HG02970 (cell line): ENCODE measurements at regions not wholly inside any gene's neighbourhood (a gene's known extent, or its start where the extent isn't known, plus 50 kb on each side); places are given as distances from the start of the nearest gene placed in this dataset.
"Not testable (repeated sequence)": the region's sequence is repeated elsewhere in the genome, so short reads cannot be mapped to it uniquely, and the experiment has no call there.

ENCODE experiments used
- ATAC-seq: cut with Tn5 transposase; IDR thresholded peaks from one replicate; pipeline ENCODE4 v1.9.1; 2021; ENCODE audit warnings: mild to moderate bottlenecking, moderate library complexity, moderate number of reproducible peaks; ENCODE audit not compliant: unreplicated experiment, low FRiP score

DNA sequence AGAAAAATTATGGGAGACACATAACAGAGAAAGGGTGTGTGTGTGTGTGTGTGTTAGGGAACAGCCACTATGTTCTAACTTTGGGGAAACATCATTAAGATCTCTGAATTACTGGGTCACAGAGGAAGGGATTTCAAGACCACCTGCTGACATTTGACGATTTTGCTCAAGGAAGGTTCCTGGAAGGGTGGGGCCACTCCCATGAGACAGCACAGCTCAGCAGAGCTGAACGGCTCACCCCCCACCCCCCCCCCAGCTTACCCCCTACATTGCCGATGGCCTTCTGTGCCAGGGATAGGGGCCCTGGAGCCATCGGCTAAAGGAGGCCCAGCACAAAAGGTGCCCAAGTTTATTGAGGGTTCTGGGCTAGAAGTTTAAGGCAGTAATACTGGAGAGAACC, 122.4 kb downstream of the NPIPB11 start:
- ATAC-seq, result not testable (repeated sequence)

DNA sequence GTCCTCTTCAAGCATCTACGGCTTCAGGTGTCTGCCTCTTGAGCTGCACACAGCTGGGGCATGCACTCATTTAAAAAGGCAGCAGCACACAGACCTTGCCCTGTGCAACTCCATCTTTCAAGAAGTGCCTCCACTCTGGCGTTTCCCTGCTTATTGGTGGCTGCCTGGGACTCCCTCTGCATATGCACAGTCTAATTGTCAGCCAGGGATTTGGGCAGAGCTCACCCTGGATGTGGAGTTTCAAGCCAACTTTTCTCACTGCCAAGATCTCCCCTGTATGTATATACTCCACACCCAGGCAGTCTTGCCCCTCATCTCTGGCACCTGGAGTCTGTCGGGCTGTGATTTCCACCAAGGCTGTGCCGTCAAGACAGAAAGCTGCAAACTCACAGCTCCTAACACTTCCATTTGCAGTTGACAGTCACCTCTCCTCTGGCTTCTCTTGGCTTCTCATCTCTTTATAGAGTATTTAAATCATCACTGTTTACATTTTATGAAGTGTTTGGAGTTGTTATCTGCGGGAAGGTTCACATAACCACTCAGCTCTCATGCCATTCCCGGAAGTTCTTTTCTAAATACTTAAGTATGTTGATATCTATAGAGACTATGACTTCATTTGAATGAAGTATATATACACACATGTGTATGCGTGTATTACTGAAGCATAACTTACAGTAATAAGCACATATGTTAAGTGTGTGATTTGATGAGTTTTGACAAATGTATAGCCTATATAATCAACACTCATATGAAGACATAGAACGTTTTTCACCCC, 128.2 kb downstream of the NPIPB11 start:
- not testable (repeated sequence) for ATAC-seq

DNA sequence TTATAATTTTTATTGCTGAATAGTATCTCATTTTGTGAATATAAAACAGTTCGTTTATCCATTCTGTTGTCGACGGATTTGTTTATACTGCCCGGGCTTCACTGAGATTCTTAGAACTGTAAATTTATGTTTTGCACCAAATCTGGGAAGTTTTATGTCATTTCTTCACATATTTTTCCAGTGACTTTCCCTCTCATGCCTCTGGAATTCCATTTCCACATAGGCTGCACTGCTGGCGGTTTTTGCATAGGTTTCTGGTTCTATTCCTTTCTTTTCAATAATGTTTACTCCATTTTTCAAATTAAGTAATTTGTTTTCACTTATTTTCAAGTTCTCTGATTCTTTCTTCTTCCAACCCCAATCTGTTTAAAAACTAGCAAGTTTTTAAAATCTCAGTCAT, 130.1 kb downstream of the NPIPB11 start:
- not testable (repeated sequence) for ATAC-seq

DNA sequence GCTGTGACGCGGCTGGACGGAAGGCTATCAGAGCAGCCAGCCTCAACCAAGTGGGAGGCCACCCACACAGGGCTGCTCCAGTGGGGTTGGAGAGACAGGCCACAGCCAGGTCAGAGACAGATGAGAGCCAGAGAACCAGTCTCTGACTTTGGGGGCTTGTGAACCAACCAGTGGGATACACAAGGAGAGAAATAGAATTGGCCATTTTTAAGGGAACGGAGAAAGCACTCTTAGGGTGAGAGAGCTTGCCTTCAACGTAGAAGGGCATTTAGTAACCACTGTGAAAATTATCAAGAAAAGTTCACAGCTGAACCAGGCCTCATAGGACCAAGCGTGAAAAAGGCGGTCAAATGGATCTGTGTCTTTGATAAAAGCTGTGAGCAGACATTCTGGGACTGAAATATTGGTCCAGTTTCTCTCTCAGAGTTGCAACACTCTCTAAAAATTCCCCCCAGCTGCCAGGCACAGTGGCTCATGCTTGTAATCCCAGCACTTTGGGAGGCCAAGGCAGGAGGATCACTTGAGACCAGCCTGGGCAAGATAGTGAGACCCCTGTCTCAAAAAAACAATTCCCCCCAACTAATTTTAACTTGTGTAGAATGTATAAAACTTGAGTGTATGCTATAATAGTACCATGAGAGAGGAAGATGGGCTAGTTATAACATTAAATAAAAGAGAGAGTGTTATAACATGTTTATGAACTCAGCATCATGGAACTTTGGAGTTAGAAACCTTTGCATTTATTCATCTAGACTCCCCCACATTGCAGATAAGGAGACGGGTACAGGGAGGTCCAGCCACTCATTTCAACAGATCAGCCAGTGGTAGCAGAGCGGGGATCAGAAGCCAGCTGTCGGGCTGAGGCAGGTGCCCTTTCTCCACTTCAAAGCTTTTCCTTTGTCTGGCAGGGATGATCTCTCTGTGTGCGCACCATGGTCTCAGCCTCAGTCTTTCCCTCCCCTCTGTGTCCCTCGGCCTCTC, 132.2 kb downstream of the NPIPB11 start:
- not testable (repeated sequence) for ATAC-seq

DNA sequence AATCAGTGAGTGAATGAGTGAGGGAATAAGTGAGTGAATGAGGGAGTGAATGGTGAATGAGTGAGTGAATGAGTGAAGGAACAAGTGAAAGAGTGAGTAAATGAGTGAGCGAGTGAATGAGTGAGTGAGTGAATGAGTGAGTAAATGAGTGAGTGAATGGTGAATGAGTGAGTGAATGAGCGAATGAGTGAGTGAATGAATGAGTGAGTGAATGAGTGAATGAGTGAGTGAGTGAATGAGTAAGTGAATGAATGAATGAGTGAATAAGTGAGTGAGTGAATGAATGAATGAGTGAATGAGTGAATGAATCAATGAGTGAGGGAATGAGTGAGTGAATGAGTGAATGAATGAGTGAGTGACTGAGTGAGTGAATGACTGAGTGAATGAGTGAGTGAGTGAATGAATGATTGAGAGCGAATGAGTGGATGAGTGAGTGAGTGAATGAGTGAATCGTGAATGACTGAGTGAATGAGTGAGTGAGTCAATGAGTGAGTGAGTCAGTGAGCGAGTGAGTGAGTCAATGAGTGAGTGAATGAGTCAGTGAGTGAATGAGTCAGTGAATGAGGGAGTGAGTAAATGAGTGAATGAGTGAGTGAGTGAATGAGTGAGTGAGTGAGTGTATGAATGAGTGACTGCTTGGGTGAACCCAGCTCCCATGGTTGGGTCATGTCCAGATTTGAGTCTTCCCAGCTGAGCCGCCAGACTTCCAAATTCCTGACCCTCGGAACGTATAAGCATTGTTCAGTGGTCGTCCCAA, 133.0 kb downstream of the NPIPB11 start:
- ATAC-seq, result not testable (repeated sequence)

DNA sequence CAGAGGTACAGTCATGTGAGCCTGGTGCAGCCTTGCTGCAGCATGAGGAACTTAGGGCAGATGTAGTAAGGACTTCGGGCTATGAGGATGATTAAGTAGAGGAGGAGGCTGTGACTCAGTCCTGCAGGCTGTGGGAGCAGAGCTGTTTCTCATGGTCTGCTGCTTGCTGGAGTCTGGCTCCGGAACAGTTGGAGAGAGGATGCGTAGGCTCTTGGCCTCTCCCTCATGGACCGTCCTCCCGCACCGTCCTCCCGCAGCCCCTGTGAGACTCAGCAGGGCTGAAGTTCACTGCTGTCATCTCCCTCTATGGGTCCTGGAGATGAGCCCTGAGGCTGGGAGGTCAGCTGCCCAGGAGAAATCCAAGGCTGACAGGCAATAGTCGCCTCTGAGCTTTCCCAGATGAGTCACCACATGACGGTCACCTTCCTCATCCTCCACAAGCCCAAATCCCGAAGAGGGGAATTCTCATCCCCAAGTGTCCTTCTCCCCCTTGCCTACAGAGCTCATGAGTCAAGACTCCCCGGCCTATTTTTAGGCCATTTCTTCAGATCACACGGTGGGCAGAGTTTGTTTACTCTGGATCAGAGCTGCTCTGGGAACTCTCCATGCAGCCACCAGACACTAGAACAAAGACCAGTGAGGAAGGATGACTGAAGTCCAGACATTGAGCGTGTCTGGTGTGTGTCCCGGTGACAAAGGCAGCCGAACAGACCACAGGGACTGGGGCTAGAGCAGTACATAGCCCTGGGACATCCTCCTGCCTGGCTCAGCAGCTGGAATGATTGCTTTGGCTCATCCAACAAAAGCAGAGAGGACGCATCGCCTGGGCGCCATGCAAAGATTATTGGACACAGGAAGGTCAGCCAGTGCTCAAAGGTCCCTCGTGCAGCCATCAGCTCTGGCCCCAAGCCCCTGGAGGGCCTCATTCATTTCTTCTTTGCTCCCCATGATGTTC, 134.5 kb downstream of the NPIPB11 start:
- not testable (repeated sequence) for ATAC-seq

DNA sequence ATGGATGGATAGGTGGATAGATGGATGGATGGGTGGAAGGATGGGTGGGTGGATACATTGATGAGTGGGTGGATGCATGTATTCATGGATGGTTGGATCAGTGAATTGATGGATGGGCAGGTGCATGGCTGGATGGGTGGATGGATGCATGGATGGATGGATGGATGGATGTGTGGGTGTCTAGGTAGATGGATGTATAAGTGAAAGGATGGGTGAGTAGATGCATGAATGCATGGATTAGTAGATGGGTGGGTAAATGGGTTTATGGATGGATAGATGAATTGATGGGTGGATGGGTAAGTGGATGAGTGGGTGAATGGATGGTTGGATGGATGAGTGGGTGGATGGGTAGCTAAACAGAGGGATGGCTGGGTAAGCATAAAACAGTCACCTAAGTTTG, 135.6 kb downstream of the NPIPB11 start:
- not testable (repeated sequence) for ATAC-seq

DNA sequence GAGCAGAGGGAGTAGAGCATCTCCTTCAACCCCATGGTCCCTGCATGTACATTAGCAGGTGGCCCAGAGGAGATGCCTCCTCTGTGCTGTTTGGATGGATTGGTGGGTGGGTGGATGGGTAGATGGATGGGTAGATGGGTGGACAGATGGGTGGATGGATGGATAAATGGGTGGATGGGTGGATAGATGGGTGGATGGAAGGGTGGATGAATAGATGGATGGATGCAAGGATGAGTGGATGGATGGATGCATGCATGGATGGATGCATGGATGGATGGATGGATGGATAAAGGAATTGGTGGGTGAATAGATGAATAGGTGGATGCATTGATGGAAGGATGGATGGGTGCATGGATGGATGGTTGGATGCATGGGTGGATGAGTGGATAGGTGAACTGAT, 136.5 kb downstream of the NPIPB11 start:
- not testable (repeated sequence) for ATAC-seq

DNA sequence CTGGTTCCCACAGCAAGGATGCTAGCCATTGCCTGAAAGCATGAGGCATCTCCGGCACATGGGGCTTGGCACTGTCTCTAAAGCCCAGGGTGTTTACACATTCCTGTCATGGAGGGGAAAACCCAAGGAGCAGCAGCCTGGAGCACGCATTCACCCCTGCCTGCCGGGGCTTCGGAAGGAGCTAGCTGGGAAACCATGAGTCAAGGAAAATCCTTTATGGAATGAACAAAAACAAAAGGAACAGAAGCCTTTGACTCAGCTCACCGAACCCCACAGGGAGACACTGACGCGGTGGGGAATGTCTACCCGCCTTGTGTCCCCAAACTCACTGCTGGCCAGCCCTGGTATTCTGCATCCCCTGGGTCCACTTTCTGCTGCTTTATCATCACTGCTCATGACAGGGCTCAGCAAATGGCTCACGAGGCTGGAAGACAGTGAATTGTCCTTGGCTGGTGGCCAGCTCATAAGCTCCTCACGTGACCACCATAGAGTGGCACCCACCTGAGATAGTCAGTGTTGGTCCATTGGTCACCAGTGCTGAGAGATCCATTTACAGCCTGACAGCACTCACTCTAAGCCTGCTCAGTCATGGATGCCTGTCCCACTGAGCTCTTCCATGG, 137.2 kb downstream of the NPIPB11 start:
- not testable (repeated sequence) for ATAC-seq

DNA sequence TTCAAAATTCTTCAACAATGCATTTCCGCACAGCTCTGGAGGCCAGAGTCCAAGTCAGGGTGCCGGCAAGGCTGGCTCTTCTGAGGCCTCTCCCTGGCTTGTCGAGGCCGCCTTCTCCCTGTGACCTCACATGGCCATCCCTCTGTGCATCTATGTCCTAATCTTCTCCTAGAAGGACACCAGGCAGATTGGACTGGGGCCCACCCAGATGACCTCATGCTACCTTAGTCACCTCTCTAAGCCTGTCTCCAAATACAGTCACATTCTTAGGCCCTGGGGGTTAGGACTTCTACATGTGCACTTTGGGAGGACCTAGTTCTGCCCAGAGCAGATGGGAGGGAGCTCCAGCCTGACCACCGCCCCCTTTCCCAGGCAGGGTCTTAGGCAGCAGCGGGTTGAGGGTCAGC, 137.7 kb downstream of the NPIPB11 start:
- not testable (repeated sequence) for ATAC-seq

DNA sequence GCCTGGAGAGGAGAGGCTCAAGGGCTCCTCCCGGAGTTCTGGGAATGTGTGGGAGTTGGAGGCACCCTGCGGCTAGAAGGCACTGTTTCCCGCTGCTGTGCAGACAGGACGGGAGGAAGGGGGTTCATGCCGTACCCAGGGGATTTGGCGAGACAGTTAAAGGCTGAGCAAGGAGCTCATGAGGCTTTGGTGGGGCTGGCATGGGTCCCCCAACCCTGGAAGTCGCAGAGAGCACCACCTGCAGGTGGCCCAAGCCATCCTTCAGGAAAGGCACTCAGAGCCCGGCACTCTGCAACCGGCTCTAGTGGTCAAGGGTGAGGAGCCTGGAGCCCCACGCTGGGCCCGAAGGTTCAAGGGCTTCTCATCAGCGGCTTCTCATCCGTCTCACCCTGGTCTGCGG, 138.2 kb downstream of the NPIPB11 start:
- not testable (repeated sequence) for ATAC-seq

DNA sequence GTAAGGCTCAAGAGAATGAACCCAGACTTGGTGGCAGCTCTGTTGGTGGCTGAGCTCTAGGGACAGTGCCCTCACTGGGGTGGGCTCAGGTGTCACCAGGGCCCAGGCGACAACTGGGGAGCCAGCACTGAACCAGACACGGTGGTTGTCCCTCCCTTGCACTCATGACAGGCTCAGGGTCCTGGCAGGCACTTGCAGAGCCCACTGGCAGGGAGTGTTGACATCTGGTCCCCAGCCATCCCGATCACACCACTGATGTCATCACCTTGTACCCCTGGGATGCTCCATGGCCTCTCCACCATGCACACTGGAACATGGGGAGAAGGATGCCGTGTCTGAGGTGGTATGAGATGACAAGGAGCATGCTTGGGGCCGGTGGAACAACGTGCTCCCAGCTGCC, 138.6 kb downstream of the NPIPB11 start:
- ATAC-seq, result not testable (repeated sequence)

DNA sequence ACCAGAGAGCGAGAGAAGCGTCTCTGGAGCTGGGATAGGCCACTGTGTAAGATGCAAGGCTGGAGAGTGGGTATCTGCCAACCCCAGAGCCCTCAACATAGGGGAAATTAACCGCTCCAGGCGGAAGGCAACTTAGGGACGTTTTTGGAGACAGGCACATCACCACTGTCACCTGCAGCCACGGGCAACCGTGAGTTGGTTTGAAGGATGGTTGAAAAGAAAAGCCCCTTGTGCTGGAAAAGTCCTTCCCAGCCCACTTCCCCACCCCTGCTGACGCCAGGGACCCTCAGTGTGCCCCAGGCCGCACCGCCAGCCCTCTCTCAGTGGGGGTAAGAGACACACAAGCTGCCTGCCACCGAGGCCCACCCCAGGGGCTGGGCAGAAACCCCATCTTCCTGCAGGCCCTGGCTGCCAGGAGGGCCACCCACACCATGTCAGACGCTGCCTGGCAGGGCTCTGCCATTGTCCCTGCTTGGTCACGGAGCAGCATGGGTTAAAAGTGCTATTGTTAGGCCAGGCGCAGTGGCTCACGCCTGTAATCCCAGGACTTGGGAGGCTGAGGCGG, 139.4 kb downstream of the NPIPB11 start:
- ATAC-seq, result not testable (repeated sequence)

DNA sequence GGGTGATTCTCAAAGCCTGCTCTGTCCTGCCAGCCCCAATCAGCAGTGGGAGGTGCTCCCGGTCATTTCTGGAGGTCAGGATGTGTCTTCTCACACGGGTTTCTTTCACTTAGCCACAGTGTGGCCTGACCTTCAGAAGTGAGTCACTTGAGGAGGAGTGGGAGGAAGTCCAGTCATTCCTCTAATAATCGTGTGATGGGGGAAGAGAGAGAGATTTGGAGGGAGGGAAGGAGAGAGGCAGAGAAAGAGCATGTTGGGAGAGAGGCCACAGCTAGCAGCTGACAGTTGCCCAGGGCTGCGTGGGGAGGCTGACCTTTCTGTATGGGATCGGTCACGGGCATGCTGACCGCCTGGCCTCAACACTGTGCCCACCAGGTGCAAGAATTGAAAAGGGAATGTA, 139.9 kb downstream of the NPIPB11 start:
- not testable (repeated sequence) for ATAC-seq

DNA sequence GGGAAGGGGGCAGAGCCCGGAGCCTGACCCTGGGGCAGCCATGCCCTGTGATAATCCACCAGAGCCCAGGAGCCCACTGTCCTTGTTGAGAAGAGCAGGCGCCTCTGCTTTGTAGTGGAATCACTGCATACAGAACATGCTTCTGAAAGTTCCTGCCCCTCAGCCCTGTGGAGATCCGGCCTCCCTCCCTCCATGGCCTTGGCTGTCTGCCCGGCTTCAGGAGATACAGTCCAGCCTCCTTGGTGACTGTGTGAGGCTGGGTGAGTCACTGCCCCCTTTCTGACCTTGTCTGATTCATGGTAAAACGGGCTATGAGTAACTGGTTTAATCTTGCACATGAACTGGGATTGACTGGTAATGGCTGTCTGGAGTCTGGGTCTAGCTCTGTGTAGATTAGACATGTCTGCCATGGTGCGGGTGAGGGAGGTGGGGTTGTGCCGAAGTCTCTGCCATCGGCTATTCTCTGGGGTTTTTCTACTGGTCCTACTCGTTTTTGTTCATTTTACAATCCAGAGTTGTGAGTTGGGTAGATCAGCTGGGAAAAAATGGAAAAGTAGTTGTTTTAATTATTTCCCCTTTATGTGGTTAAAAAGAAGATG, 141.2 kb downstream of the NPIPB11 start:
- ATAC-seq, result not testable (repeated sequence)

DNA sequence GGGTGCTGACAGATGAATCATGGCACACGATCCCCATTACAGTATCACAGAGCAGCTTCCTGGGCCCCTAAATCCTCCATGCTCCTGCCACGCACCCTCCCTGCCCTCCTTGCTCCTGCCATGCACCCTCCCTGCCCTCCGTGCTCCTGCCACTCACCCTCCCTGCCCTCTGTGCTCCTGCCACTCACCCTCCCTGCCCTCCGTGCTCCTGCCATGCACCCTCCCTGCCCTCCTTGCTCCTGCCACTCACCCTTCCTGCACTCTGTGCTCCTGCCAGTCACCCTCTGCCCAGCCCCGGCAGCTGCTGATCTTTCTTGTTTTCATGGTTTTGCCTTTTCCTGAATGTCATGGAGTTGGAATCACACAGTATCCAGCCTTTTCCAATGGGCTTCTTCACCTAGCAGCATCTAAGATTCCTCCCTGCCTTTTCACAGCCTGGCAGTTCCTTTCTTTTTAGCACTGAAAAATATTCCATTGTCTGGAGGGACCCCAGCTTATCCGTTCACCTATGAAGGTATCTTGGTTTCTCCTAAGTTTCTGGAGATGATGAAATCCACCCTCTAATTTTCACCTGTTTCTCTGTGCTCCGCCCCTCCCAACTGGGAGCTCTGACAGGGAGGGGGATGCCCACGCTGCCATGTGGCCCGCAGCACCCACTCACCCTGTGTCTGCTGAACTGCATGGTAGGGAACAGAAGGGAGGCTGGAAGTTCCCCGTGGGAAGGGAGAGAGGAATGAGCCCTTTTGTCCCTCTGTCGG, 142.3 kb downstream of the NPIPB11 start:
- ATAC-seq, result not testable (repeated sequence)

DNA sequence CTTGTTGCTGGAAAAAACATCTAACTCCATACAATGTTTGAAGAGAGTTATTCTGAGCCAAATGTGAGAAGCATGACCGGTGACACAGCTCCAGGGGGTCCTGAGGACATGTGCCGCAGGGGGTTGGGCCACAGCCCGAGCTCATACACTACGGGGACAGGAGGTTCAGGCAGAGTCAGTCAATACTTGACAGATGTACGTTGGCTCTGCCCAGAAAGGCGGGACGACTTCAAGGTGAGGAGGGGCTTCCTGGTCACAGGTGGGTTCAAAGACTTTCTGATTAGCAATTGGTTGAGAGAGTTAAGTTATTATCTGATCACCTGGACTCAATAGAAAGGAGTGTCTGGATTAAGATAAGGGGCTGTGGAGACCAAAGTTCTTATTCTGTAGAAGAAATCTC, 143.8 kb downstream of the NPIPB11 start:
- ATAC-seq, result not testable (repeated sequence)
